Lung (tissue), 12 donors: ENCODE measurements at regions not wholly inside any gene's neighbourhood (a gene's known extent, or its start where the extent isn't known, plus 50 kb on each side); places are given as distances from the start of the nearest gene placed in this dataset. TPM values are rescaled to one million over a fixed set of nuclear protein-coding genes. Genes with fewer than 3 reads are reported as not detected.

ENCODE experiments used
- ATAC-seq: fragments of 200-7000 bp; cut with Tn5 transposase; one replicate; pipeline ENCODE4 v1.9.1; 2020; ENCODE audit warnings: moderate number of reproducible peaks; ENCODE audit not compliant: insufficient read depth, low FRiP score
- DNase-seq, 3 donors: peaks; one replicate each; pipeline ENCODE4 v3.0.0-alpha.2; 2013 to 2017
- H3K27ac ChIP-seq, 2 donors: one replicate each; pipeline ENCODE4 v1.5.1; 2013; ENCODE audit warnings: mild to moderate bottlenecking in 2 of 2, moderate library complexity in 2 of 2, control low read depth in 1 of 2, inconsistent platforms in 1 of 2, low read depth in 1 of 2, low read length in 1 of 2
- H3K27me3 ChIP-seq, 3 donors: one replicate each; pipeline ENCODE4 v1.5.1; 2013; ENCODE audit warnings: low read length in 2 of 3; ENCODE audit not compliant: control insufficient read depth in 3 of 3, insufficient read depth in 3 of 3
- H3K36me3 ChIP-seq, 4 donors: one replicate each; pipeline ENCODE4 v1.5.1; 2013; ENCODE audit warnings: low read length in 4 of 4, mild to moderate bottlenecking in 1 of 4, moderate library complexity in 1 of 4; ENCODE audit not compliant: control insufficient read depth in 4 of 4, insufficient read depth in 4 of 4
- H3K4me1 ChIP-seq, 5 donors: one replicate each; pipeline ENCODE4 v1.5.1; 2013; ENCODE audit warnings: low read length in 5 of 5, mild to moderate bottlenecking in 2 of 5, moderate library complexity in 1 of 5; ENCODE audit not compliant: control insufficient read depth in 5 of 5, insufficient read depth in 5 of 5
- H3K4me3 ChIP-seq: one replicate; pipeline ENCODE4 v1.5.1; 2013; ENCODE audit warnings: mild to moderate bottlenecking, control low read depth, moderate library complexity
- H3K9ac ChIP-seq, 2 donors: one replicate each; pipeline ENCODE4 v1.5.1; 2013; ENCODE audit warnings: low read length in 2 of 2, control low read depth in 1 of 2; ENCODE audit not compliant: insufficient read depth in 1 of 2
- H3K9me3 ChIP-seq, 4 donors: one replicate each; pipeline ENCODE4 v1.5.1; 2013; ENCODE audit warnings: low read length in 3 of 4, mild to moderate bottlenecking in 1 of 4, moderate library complexity in 1 of 4; ENCODE audit not compliant: control insufficient read depth in 4 of 4, insufficient read depth in 3 of 4
- WGBS, 2 donors: extraction: QIAGEN DNeasy Blood & Tissue Kit; methylation state at CpG; one replicate each; pipeline ENCODE4 v1.1.7; 2013; 5-methylcytosine and 5-hydroxymethylcytosine counted together
- small RNA-seq: library from RNA; depleted of rRNA; stranded (forward); fragments of <200 nt; gene quantifications from one replicate; pipeline ENCODE3, GENCODE V24; 2014; ENCODE audit warnings: low replicate concordance
- TF ChIP-seq, protein P1 (sequence below): IDR thresholded peaks from 2 replicates; pipeline ENCODE4 v1.5.1; 2012; ENCODE audit warnings: mild to moderate bottlenecking; ENCODE audit errors: control extremely low read depth, extremely low read depth
- donor health status: control.
- donor health status: control.
- donor health status: Bipolar disorder and iron deficiency.
- donor health status: healthy.
- donor health status: DM: yes; HTN: yes; CAD: no.

DNA sequence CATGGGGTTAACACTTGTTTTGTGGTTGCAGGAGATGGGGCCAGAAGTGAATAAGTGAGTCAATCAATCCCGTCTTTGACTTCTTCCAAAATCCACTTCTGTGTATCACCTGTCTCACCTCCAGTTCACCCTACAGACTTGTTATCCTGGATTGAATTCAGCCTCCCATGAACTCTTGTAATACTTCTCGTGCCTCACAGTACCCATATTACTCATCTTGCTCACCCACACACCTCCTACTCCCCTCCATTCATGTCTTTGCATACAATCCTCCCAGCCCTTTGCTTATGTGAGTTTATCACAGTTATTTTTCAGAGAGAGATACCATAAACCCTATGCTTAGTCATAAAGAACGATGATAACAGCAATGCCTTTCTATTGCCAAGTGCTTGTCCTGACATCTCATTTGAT is 52.9 kb upstream of the PAPPA start:
- Histone ChIP-seq H3K4me3 (no peak overlapping the region), H3K9me3 (peaks cover 0 to 3% (median 0%) of the 10 kb centered on the region in 4 donors), H3K4me1 (no peaks in the 10 kb centered on the region), H3K27ac (no peak overlapping the region), H3K9ac (no peak overlapping the region), H3K27me3 (no peaks in the 10 kb centered on the region), H3K36me3 (no peaks in the 10 kb centered on the region)
- ATAC-seq (peak; percentile 12), DNase-seq (no peak)
- 67 to 79% methylated on average over 3 of the region's 3 CpGs for WGBS, 2 donors
- TF ChIP-seq, protein P1, sequence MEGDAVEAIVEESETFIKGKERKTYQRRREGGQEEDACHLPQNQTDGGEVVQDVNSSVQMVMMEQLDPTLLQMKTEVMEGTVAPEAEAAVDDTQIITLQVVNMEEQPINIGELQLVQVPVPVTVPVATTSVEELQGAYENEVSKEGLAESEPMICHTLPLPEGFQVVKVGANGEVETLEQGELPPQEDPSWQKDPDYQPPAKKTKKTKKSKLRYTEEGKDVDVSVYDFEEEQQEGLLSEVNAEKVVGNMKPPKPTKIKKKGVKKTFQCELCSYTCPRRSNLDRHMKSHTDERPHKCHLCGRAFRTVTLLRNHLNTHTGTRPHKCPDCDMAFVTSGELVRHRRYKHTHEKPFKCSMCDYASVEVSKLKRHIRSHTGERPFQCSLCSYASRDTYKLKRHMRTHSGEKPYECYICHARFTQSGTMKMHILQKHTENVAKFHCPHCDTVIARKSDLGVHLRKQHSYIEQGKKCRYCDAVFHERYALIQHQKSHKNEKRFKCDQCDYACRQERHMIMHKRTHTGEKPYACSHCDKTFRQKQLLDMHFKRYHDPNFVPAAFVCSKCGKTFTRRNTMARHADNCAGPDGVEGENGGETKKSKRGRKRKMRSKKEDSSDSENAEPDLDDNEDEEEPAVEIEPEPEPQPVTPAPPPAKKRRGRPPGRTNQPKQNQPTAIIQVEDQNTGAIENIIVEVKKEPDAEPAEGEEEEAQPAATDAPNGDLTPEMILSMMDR: no peak

DNA sequence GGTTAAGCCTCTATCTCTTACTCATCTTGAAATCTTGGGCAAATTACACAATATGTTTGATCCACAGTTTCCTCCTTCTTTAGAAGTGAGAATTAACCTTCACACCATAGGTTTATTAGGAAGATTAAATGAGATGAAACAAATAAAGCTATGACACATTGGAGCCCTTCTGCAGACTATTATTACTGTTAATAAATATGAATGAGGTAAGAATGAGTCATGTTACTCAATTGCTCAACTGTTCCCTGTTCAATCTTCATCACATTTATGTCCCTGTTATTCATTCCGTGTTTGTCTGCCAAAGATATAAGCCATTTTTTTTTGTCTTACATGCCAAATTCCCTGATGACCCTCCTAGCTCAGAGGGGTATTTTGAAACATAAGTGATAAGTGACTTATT is 52.1 kb upstream of the PAPPA start:
- WGBS, 2 donors: 54 to 84% methylated on average over 1 of the region's 1 CpG
- ATAC-seq (peak; percentile 65), DNase-seq (peak in 1 of 3 donors; percentile 24)
- H3K27ac ChIP-seq: peak overlapping the region in 1 of 2 donors; percentile 9
- no peaks in the 10 kb centered on the region for H3K27me3 ChIP-seq
- H3K4me1 ChIP-seq: no peaks in the 10 kb centered on the region
- H3K9ac ChIP-seq: no peak overlapping the region
- H3K36me3 ChIP-seq: no peaks in the 10 kb centered on the region
- H3K9me3 ChIP-seq: peaks cover 0 to 3% (median 0%) of the 10 kb centered on the region in 4 donors
- no peak overlapping the region for H3K4me3 ChIP-seq
- TF ChIP-seq, protein P1: no peak

DNA sequence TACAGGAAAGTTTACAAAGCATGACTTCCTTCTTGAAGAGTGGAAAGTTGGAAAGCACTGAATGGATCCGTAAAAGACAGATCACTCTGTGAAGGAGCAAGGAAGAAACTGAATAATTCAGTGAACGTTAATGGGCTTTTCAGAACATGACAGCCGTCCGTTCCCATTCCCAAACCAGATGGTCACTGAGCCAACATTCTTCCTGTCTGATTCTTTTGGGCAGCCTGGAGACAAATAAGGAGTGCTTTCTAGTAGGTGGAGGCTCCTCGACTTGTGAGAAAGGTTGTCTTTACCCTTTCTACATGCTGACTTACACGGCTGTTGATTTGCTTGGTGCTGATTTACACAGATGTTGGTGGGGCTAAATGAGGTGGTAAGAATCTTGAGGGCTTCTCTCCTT is 51.0 kb upstream of the PAPPA start:
- no peak for DNase-seq
- WGBS, 2 donors: 82 to 83% methylated on average over 6 of the region's 6 CpGs
- no peak overlapping the region for H3K27ac ChIP-seq
- H3K4me1 ChIP-seq: no peaks in the 10 kb centered on the region
- ATAC-seq: no peak
- peaks cover 0 to 3% (median 0%) of the 10 kb centered on the region in 4 donors for H3K9me3 ChIP-seq
- H3K4me3 ChIP-seq: no peak overlapping the region
- H3K36me3 ChIP-seq: no peaks in the 10 kb centered on the region
- TF ChIP-seq, protein P1: no peak
- H3K27me3 ChIP-seq: no peaks in the 10 kb centered on the region
- H3K9ac ChIP-seq: no peak overlapping the region

Small RNA genes in the stretch of these regions (small RNA-seq; reads per million reads assigned to genes)
- gene RF00004: not detected
